Brain microvascular endothelial cell (primary cell): ENCODE measurements at regions not wholly inside any gene's neighbourhood (a gene's known extent, or its start where the extent isn't known, plus 50 kb on each side); places are given as distances from the start of the nearest gene placed in this dataset.

Source experiments
- DNase-seq: peaks from one replicate; pipeline ENCODE4 v3.0.0-alpha.2; 2020
- H3K27ac ChIP-seq: fragments of 250-450 bp; sonication (Bioruptor Pico); 2 replicates; pipeline ENCODE4 v1.5.1; 2020; ENCODE audit warnings: mild to moderate bottlenecking, moderate library complexity
- H3K27me3 ChIP-seq: fragments of 250-450 bp; sonication (Bioruptor Pico); replicated peaks from 2 replicates; pipeline ENCODE4 v1.5.1; 2020; ENCODE audit warnings: mild to moderate bottlenecking
- H3K36me3 ChIP-seq: fragments of 250-450 bp; sonication (Bioruptor Pico); replicated peaks from 2 replicates; pipeline ENCODE4 v1.5.1; 2020; ENCODE audit warnings: mild to moderate bottlenecking
- H3K4me3 ChIP-seq: 2 replicates; pipeline ENCODE4 v1.5.1; 2011; ENCODE audit warnings: low read depth, mild to moderate bottlenecking, control low read depth, low read length, moderate library complexity
- in situ Hi-C: cut with HindIII; loops from 2 replicates; pipeline ENCODE4 v1.10.0; 2017; ENCODE audit warnings: low sequenced_read_pairs, low pct_ligation_motif_present
- TF ChIP-seq, protein P1 (sequence below): IDR thresholded peaks from 2 replicates; pipeline ENCODE4 v1.5.1; 2011; ENCODE audit warnings: low read depth, mild to moderate bottlenecking, moderate library complexity, low read length, control low read depth, inconsistent platforms; ENCODE audit errors: missing control alignments

DNA sequence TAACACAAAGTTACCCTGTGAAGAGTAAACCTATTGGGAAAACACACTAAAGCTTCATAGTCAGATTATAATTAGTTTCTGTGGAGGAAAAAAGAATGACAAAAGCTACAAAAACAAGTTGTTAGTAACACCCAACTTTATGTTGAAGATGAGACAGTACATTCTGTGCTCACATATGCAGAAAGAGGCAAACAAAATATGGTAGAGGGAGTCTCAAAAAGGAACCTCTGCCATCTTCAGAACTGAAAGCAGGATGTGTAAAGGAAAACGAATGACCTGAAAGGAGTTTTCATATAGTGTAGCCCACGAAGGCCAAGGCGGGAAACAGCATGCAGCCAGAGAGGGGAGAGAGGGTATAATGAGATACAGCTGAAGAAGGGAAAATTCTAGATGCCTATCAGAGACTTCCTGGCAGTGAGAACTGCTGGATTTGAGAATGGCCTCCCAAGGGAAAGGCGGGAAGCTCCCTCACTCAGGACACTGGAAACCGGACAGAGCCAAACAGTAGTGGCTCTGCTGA lies 84.1 kb upstream of the HEY2 start:
- in situ Hi-C loops: no loop called here
- Histone ChIP-seq H3K4me3 (no peak overlapping the region), H3K27me3 (no peaks in the 10 kb centered on the region), H3K36me3 (no peaks in the 10 kb centered on the region), H3K27ac (no peak overlapping the region)
- TF ChIP-seq, protein P1, sequence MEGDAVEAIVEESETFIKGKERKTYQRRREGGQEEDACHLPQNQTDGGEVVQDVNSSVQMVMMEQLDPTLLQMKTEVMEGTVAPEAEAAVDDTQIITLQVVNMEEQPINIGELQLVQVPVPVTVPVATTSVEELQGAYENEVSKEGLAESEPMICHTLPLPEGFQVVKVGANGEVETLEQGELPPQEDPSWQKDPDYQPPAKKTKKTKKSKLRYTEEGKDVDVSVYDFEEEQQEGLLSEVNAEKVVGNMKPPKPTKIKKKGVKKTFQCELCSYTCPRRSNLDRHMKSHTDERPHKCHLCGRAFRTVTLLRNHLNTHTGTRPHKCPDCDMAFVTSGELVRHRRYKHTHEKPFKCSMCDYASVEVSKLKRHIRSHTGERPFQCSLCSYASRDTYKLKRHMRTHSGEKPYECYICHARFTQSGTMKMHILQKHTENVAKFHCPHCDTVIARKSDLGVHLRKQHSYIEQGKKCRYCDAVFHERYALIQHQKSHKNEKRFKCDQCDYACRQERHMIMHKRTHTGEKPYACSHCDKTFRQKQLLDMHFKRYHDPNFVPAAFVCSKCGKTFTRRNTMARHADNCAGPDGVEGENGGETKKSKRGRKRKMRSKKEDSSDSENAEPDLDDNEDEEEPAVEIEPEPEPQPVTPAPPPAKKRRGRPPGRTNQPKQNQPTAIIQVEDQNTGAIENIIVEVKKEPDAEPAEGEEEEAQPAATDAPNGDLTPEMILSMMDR: no peak
- DNase-seq: no peak

DNA sequence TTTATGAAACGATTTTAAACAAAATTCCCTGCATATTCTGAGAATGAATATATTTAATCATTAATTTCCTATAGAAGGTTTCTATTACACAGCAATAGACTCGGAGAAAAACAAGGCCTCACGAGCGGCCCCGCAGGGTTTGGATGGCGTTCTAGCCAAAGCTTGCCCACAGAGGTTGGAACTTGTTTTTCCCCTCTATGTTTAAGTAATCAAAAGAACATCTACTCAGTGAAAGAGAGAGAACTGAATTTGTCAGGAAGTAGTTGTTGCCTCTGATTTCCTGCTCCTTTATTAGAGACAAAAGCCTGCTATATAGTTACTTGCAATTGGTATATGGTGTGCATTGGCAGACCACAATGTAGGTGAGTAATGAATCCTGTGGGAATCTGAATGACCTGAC lies 82.1 kb upstream of the HEY2 start:
- in situ Hi-C loops: no loop called here
- DNase-seq: no peak
- H3K36me3 ChIP-seq: no peaks in the 10 kb centered on the region
- no peak overlapping the region for H3K4me3 ChIP-seq
- H3K27ac ChIP-seq: no peak overlapping the region
- no peaks in the 10 kb centered on the region for H3K27me3 ChIP-seq
- TF ChIP-seq, protein P1: no peak

DNA sequence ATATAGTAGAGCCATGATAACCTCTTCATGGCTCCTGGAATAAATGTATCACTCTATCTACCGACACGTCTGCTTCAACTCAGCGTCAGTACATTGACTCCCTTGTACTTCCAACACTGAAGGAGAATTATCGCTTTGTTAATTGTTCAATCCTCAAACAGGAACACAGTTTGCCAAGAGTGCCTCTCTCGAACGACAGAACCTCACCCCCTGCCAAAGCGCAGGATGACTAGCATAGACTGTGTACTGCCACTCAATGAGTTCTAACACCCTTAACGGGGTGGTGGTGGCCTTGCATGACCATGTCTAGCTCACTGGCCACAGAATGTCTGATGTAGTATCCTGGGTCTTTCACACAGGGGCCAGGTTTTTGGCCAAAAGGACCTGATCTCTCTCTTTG lies 81.4 kb upstream of the HEY2 start:
- in situ Hi-C loops: no loop called here
- no peaks in the 10 kb centered on the region for H3K27me3 ChIP-seq
- TF ChIP-seq, protein P1: no peak
- no peak overlapping the region for H3K27ac ChIP-seq
- H3K36me3 ChIP-seq: no peaks in the 10 kb centered on the region
- no peak for DNase-seq
- H3K4me3 ChIP-seq: no peak overlapping the region

DNA sequence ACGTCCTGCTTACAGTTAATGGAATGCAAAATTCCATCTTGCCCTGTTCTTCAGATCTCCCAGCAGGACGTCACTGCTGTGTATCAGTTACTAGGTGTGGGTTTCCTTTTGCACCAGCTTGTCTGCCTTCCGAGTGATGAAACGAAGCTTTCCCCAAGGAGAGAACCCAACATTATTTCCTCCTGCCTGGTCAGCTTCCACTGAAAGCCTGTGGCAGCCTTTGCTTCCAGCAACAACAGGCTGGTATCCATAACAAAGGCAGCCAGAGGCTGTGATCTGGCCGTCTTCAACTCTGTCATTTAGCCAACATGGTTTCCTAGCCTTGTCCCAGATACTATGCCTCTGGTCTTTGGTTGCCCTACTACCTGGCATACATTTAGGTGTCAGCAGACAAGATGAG lies 78.9 kb upstream of the HEY2 start:
- in situ Hi-C loops: no loop called here
- Histone ChIP-seq H3K4me3 (no peak overlapping the region), H3K36me3 (no peaks in the 10 kb centered on the region), H3K27ac (no peak overlapping the region), H3K27me3 (no peaks in the 10 kb centered on the region)
- TF ChIP-seq, protein P1: no peak
- DNase-seq: peak; percentile 18

DNA sequence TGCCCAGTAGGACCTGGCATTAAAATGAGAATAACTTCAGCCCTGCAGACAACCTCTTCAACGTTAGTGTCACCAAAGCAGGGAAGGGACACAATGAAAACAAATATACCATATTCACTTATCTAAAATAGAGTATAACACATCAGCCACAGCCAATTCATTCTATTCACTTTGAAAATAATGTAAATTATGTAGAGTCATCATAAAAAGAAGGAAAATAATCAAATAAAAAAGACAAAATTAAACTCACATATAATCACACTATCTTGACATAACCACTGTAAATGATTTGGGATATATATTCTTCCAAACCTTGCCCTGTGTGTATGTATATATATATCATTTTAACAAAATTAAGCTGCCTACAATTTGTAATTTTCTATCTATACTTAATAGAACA lies 78.1 kb upstream of the HEY2 start:
- Histone ChIP-seq H3K27me3 (no peaks in the 10 kb centered on the region), H3K27ac (no peak overlapping the region), H3K4me3 (no peak overlapping the region), H3K36me3 (no peaks in the 10 kb centered on the region)
- no peak for DNase-seq
- in situ Hi-C loops: no loop called here
- TF ChIP-seq, protein P1: no peak

DNA sequence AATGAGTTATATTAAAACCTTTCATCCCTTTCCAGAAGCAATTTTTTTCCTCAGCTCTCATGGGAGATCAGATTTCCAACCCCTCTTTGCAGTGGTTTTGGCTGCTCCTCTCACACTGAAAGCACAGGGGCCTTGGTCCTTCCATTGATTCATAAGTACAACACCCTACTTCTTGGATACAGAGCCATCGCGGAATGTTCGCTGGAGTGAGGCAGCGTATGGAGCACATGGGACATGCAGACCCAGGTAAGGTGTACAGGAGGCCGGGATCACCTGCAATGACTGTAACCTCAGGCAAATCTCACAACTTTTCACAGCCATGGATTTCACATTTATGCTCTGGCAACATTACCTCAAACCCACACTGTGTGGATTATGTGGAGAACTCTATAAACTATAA lies 75.2 kb upstream of the HEY2 start:
- TF ChIP-seq, protein P1: no peak
- no peak overlapping the region for H3K4me3 ChIP-seq
- DNase-seq: no peak
- in situ Hi-C loops: no loop called here
- H3K36me3 ChIP-seq: no peaks in the 10 kb centered on the region
- H3K27ac ChIP-seq: no peak overlapping the region
- H3K27me3 ChIP-seq: no peaks in the 10 kb centered on the region
